OCI-LY7 (cell line): ENCODE measurements at regions not wholly inside any gene's neighbourhood (a gene's known extent, or its start where the extent isn't known, plus 50 kb on each side); places are given as distances from the start of the nearest gene placed in this dataset.

Experiments used
- CTCF ChIP-seq: fragments of 200-600 bp; sonication (generic); conservative IDR thresholded peaks from 2 replicates; pipeline ENCODE4 v1.5.1; 2014; ENCODE audit warnings: mild to moderate bottlenecking, antibody characterized with exemption, low read length, moderate library complexity, mixed read lengths
- EZH2phosphoT487 ChIP-seq: fragments of 200-600 bp; sonication (generic); IDR thresholded peaks from 2 replicates; pipeline ENCODE4 v1.6.1; 2018; ENCODE audit warnings: low read depth, borderline replicate concordance, mild to moderate bottlenecking, mixed run types, antibody characterized with exemption, low read length, moderate library complexity, mixed read lengths

DNA sequence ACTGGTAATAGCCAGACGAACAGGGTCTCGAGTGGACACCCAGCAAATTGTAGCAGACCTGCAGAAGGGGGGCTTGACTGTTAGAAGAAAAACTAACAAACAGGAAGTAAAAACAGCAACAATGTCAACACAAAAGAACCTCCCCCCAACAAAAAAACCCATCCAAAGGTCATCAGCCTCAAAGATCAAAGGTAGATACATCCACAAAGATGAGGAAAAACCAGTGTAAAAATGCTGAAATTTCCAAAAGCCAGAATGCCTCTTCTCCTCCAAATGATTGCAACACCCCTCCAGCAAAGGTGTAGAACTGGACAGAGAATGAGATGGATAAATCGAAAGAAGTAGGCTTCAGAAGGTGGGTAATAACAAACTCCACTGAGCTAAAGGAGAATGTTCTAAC, 313.0 kb upstream of the TEX13C start:
- TF ChIP-seq CTCF (no peak), EZH2phosphoT487 (no peak)
